COR-L47 (cell line): ENCODE measurements at regions not wholly inside any gene's neighbourhood (a gene's known extent, or its start where the extent isn't known, plus 50 kb on each side); places are given as distances from the start of the nearest gene placed in this dataset.

Source experiments
- DNase-seq: peaks from one replicate; lab custom pipeline; 2025; lab: John Stamatoyannopoulos, UW

- DNase-seq, result peak; percentile 15
Observed at GRCh38 chr6:147820520-147820919, 312.0 kb downstream of the SAMD5 start.

GRCh38 chr6:147821295-147821897 lies 312.9 kb downstream of the SAMD5 start:
- DNase-seq, result no peak

GRCh38 chr6:147823936-147824335 lies 315.4 kb downstream of the SAMD5 start:
- no peak for DNase-seq

- DNase-seq, result peak; percentile 41
Observed at GRCh38 chr6:147825848-147826247, 317.4 kb downstream of the SAMD5 start.

GRCh38 chr6:147826698-147827097 lies 318.2 kb downstream of the SAMD5 start:
- DNase-seq, result no peak

- no peak for DNase-seq
Observed at GRCh38 chr6:147829418-147829817, 320.9 kb downstream of the SAMD5 start.

- DNase-seq, result no peak
Observed at GRCh38 chr6:147829835-147830234, 321.3 kb downstream of the SAMD5 start.

GRCh38 chr6:147831356-147831755 lies 322.9 kb downstream of the SAMD5 start:
- no peak for DNase-seq

GRCh38 chr6:147833607-147834006 lies 325.1 kb downstream of the SAMD5 start:
- DNase-seq, result no peak

GRCh38 chr6:147834084-147834776 lies 325.7 kb downstream of the SAMD5 start:
- no peak for DNase-seq

- no peak for DNase-seq
Observed at GRCh38 chr6:147837540-147837939, 329.1 kb downstream of the SAMD5 start.

- no peak for DNase-seq
Observed at GRCh38 chr6:147839708-147840610, 331.5 kb downstream of the SAMD5 start.

- DNase-seq, result peak; percentile 6
Observed at GRCh38 chr6:147841547-147842148, 333.2 kb downstream of the SAMD5 start.

- no peak for DNase-seq
Observed at GRCh38 chr6:147849401-147850330, 341.2 kb downstream of the SAMD5 start.

GRCh38 chr6:147852772-147853171 lies 344.3 kb downstream of the SAMD5 start:
- no peak for DNase-seq

GRCh38 chr6:147853574-147853973 lies 345.1 kb downstream of the SAMD5 start:
- no peak for DNase-seq

GRCh38 chr6:147855803-147856482 lies 347.5 kb downstream of the SAMD5 start:
- no peak for DNase-seq

- no peak for DNase-seq
Observed at GRCh38 chr6:147856687-147857086, 348.2 kb downstream of the SAMD5 start.

GRCh38 chr6:147858421-147858820 lies 349.9 kb downstream of the SAMD5 start:
- no peak for DNase-seq

- DNase-seq, result no peak
Observed at GRCh38 chr6:147859071-147859470, 350.6 kb downstream of the SAMD5 start.

GRCh38 chr6:147861696-147862095 lies 353.2 kb downstream of the SAMD5 start:
- no peak for DNase-seq
